ENCODE measurements at regions not wholly inside any gene's neighbourhood (a gene's known extent, or its start where the extent isn't known, plus 50 kb on each side); places are given as distances from the start of the nearest gene placed in this dataset.

- DNase-seq: peak; percentile 56
- H3T11ph ChIP-seq (ENCODE audit: low read length): no peak overlapping the region
- H3K56ac ChIP-seq (ENCODE audit: insufficient read length, low read depth, low read length): no peak overlapping the region
- no peak overlapping the region for H4K91ac ChIP-seq (ENCODE audit: insufficient read length, low read depth, low read length)
- no peaks in the 10 kb centered on the region for H3K36me3 Mint-ChIP-seq (ENCODE audit: insufficient read depth in 1 of 3, low read depth in 3 of 3)
- H3K9ac ChIP-seq (ENCODE audit: extremely low read depth, insufficient read length, low read length): peak overlapping the region; percentile 7
- TF ChIP-seq CTCF (conservative IDR thresholded peaks at IDR 0.05): no peak
- peaks cover 21 to 28% of the 10 kb centered on the region in 2 experiments for H3K4me1 Mint-ChIP-seq
- H4K20me1 ChIP-seq (ENCODE audit: control insufficient read depth, insufficient read depth, insufficient read length): no peaks in the 10 kb centered on the region
- H2BK12ac ChIP-seq (ENCODE audit: insufficient read length, low read depth, low read length): no peak overlapping the region
- H4K8ac ChIP-seq (replicated peaks; ENCODE audit: insufficient read length, low read depth, low read length): no peak overlapping the region
- H3K4me2 ChIP-seq (ENCODE audit: insufficient read depth, insufficient read length, low read length): peak overlapping the region; percentile 81
- H3K14ac ChIP-seq (ENCODE audit: insufficient read depth, low read length): no peak overlapping the region
- H2BK120ac ChIP-seq (ENCODE audit: low read depth, low read length, poor library complexity, severe bottlenecking): no peak overlapping the region
- H3K27me3 ChIP-seq (ENCODE audit: insufficient read depth, low read length): no peaks in the 10 kb centered on the region; the same call in 1 of the 2 replicates
- no peaks in the 10 kb centered on the region for H3K79me2 ChIP-seq (ENCODE audit: insufficient read depth, low read length)
- H3K27ac ChIP-seq (ENCODE audit: insufficient read length, low read depth, low read length): no peak overlapping the region
- H3K18ac ChIP-seq (ENCODE audit: insufficient read length, low read depth, low read length): no peak overlapping the region
- no peaks in the 10 kb centered on the region for H3K79me1 ChIP-seq (ENCODE audit: insufficient read depth, low read depth, low read length, poor library complexity, severe bottlenecking)
- H3K4me1 ChIP-seq (ENCODE audit: insufficient read depth, low read length): no peaks in the 10 kb centered on the region; the same call in 1 of the 2 replicates
- H2AFZ ChIP-seq (ENCODE audit: low read length): peak overlapping the region; percentile 79
- WGBS (ENCODE audit: extremely low coverage, insufficient read length, low lambda C conversion rate): no CpG with 5 or more reads among the region's 24 CpGs
- H3K27ac Mint-ChIP-seq: peak overlapping the region in 1 of 3 experiments; percentile 82; a peak in 1 of 7 replicates
- peaks cover 37% of the 10 kb centered on the region for H3K27me3 Mint-ChIP-seq (ENCODE audit: low read depth)
- H3K4me3 Mint-ChIP-seq: peak overlapping the region; percentile 50 to 71
- H3K9me3 ChIP-seq (ENCODE audit: control insufficient read depth, low read depth, low read length): no peaks in the 10 kb centered on the region
- no peak overlapping the region for H3K4ac ChIP-seq (ENCODE audit: low read depth, low read length)
- H3K23ac ChIP-seq (ENCODE audit: insufficient read length, low read depth, low read length): no peak overlapping the region
- no peak overlapping the region for H2BK15ac ChIP-seq (ENCODE audit: low read depth, low read length)
- H4K5ac ChIP-seq (ENCODE audit: insufficient read length, low read depth, low read length): no peak overlapping the region
- no peak overlapping the region for H2BK20ac ChIP-seq (ENCODE audit: low read depth, low read length, poor library complexity, severe bottlenecking)
- no peaks in the 10 kb centered on the region for H3K23me2 ChIP-seq (ENCODE audit: insufficient read length, low read depth, low read length, poor library complexity, severe bottlenecking)
- H2BK5ac ChIP-seq (ENCODE audit: insufficient read length, low read length): no peak overlapping the region
- no peak overlapping the region for H2AK5ac ChIP-seq (ENCODE audit: insufficient read length, low read length)
- no peaks in the 10 kb centered on the region for H3K9me3 Mint-ChIP-seq
Measured at GRCh38 chr1:214224611-214225354, 56.2 kb upstream of the SMYD2 start.

All from H9 (cell line).